ENCODE measurements at regions not wholly inside any gene's neighbourhood (a gene's known extent, or its start where the extent isn't known, plus 50 kb on each side); places are given as distances from the start of the nearest gene placed in this dataset.

- no peak for DNase-seq (ENCODE audit: extremely low read depth in 1 of 2, low read depth in 1 of 2)
These were observed 282.0 kb upstream of the RGS6 start for GRCh38 chr14:71650187-71650755.

GRCh38 chr14:71651228-71651627 lies 281.0 kb upstream of the RGS6 start:
- no peak for DNase-seq (ENCODE audit: extremely low read depth in 1 of 2, low read depth in 1 of 2)

- no peak for DNase-seq (ENCODE audit: extremely low read depth in 1 of 2, low read depth in 1 of 2)
These were observed 279.9 kb upstream of the RGS6 start for GRCh38 chr14:71652368-71652767.

- DNase-seq (ENCODE audit: extremely low read depth in 1 of 2, low read depth in 1 of 2): no peak
These were observed 277.4 kb upstream of the RGS6 start for GRCh38 chr14:71654810-71655209.

- no peak for DNase-seq (ENCODE audit: extremely low read depth in 1 of 2, low read depth in 1 of 2)
These were observed 273.9 kb upstream of the RGS6 start for GRCh38 chr14:71658261-71658860.

- DNase-seq (ENCODE audit: extremely low read depth in 1 of 2, low read depth in 1 of 2): no peak
These were observed 273.1 kb upstream of the RGS6 start for GRCh38 chr14:71659159-71659558.

- DNase-seq (ENCODE audit: extremely low read depth in 1 of 2, low read depth in 1 of 2): no peak
These were observed 270.8 kb upstream of the RGS6 start for GRCh38 chr14:71661441-71661840.

GRCh38 chr14:71662291-71662790 lies 269.9 kb upstream of the RGS6 start:
- DNase-seq (ENCODE audit: extremely low read depth in 1 of 2, low read depth in 1 of 2): no peak

- no peak for DNase-seq (ENCODE audit: extremely low read depth in 1 of 2, low read depth in 1 of 2)
These were observed 267.1 kb upstream of the RGS6 start for GRCh38 chr14:71665157-71665556.

- DNase-seq (ENCODE audit: extremely low read depth in 1 of 2, low read depth in 1 of 2): no peak
These were observed 266.4 kb upstream of the RGS6 start for GRCh38 chr14:71665781-71666180.

- DNase-seq (ENCODE audit: extremely low read depth in 1 of 2, low read depth in 1 of 2): no peak
These were observed 265.6 kb upstream of the RGS6 start for GRCh38 chr14:71666571-71667145.

GRCh38 chr14:71668186-71668912 lies 263.9 kb upstream of the RGS6 start:
- no peak for DNase-seq (ENCODE audit: extremely low read depth in 1 of 2, low read depth in 1 of 2)

GRCh38 chr14:71672596-71672995 lies 259.6 kb upstream of the RGS6 start:
- no peak for DNase-seq (ENCODE audit: extremely low read depth in 1 of 2, low read depth in 1 of 2)

GRCh38 chr14:71675126-71675899 lies 256.9 kb upstream of the RGS6 start:
- no peak for DNase-seq (ENCODE audit: extremely low read depth in 1 of 2, low read depth in 1 of 2)

GRCh38 chr14:71675900-71676287 lies 256.3 kb upstream of the RGS6 start:
- no peak for DNase-seq (ENCODE audit: extremely low read depth in 1 of 2, low read depth in 1 of 2)

- DNase-seq (ENCODE audit: extremely low read depth in 1 of 2, low read depth in 1 of 2): no peak
These were observed 251.4 kb upstream of the RGS6 start for GRCh38 chr14:71680736-71681387.

- DNase-seq (ENCODE audit: extremely low read depth in 1 of 2, low read depth in 1 of 2): no peak
These were observed 249.9 kb upstream of the RGS6 start for GRCh38 chr14:71682337-71682736.

- no peak for DNase-seq (ENCODE audit: extremely low read depth in 1 of 2, low read depth in 1 of 2)
These were observed 247.9 kb upstream of the RGS6 start for GRCh38 chr14:71684323-71684722.

GRCh38 chr14:71686677-71687076 lies 245.6 kb upstream of the RGS6 start:
- no peak for DNase-seq (ENCODE audit: extremely low read depth in 1 of 2, low read depth in 1 of 2)

- DNase-seq (ENCODE audit: extremely low read depth in 1 of 2, low read depth in 1 of 2): no peak
These were observed 244.9 kb upstream of the RGS6 start for GRCh38 chr14:71687166-71687831.
